Activated naive CD8-positive, alpha-beta T cell (primary cell): ENCODE measurements at regions not wholly inside any gene's neighbourhood (a gene's known extent, or its start where the extent isn't known, plus 50 kb on each side); places are given as distances from the start of the nearest gene placed in this dataset.

Experiments
- H3K27ac Mint-ChIP-seq: one replicate; pipeline ENCODE4 v1.8.0; 2021; ENCODE audit warnings: mixed read lengths
- H3K27me3 Mint-ChIP-seq: one replicate; pipeline ENCODE4 v1.8.0; 2021; ENCODE audit warnings: mixed read lengths
- H3K36me3 Mint-ChIP-seq: one replicate; pipeline ENCODE4 v1.8.0; 2021; ENCODE audit warnings: mixed read lengths
- H3K4me1 Mint-ChIP-seq: one replicate; pipeline ENCODE4 v1.8.0; 2021; ENCODE audit warnings: low read depth, mixed read lengths
- H3K4me3 Mint-ChIP-seq: one replicate; pipeline ENCODE4 v1.8.0; 2021; ENCODE audit warnings: mild to moderate bottlenecking, mixed read lengths
- H3K9me3 Mint-ChIP-seq: one replicate; pipeline ENCODE4 v1.8.0; 2021; ENCODE audit warnings: low read depth, mixed read lengths

DNA sequence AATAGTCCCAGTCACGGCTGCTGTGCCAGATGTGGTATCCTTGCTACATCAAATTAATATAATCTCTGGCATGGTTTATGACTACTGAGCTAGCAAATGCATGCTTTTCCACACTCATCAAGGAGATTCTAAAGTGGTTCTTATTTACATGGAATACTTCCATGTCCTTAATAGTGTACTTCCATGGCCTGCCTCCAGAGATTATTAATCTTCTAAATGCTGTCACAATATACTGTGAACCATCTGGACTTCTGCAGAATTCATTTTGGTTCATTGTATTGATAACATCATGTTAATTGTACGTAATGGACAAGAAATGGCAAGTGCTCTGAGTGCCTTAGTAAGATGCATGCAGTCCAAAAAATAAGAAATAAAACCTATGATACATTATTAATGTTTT, 230.8 kb downstream of the NUAK1 start:
- Mint-ChIP-seq H3K36me3 (no peaks in the 10 kb centered on the region), H3K27me3 (no peaks in the 10 kb centered on the region), H3K27ac (no peak overlapping the region), H3K9me3 (no peaks in the 10 kb centered on the region), H3K4me3 (no peak overlapping the region), H3K4me1 (no peaks in the 10 kb centered on the region)

DNA sequence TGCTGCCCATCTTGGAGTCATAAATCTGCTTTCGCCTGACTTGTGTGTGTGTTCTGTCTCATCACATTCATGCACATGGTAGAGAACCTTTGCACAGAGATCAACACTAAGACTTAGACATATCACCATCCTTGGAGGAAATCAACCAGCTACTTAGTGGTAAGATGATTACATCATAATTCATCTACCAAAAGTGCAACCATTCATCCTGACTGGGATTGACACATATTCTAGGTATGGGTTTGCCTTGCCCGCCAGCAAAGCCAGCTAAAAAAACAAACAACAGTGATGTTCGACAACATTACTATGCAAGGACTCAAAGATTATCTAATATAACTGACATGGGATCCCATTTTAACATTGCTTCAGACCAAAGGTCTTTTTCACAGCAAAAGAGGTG, 228.7 kb downstream of the NUAK1 start:
- Mint-ChIP-seq H3K4me1 (no peaks in the 10 kb centered on the region), H3K27ac (no peak overlapping the region), H3K4me3 (no peak overlapping the region)

DNA sequence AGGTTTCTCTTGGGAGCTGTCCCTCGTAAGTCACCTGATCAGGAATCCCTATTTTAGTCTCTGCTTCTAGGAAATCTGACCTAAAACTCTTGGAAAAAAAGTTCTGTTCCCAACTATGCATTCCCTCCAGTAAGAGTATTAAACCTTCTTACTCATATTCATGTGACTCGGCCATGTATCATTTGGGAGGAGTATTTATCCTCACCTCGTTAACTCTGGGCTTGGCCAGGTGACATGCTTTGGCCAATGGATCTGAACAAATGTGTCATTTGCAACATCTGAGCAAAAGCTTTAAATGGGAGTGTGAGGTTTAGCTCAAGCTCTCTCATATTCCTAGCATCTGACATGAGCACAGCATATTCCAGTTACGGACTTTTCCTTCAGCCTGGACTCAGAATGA, 226.8 kb downstream of the NUAK1 start:
- H3K9me3 Mint-ChIP-seq, result no peaks in the 10 kb centered on the region
- H3K4me1 Mint-ChIP-seq, result no peaks in the 10 kb centered on the region
- H3K4me3 Mint-ChIP-seq, result no peak overlapping the region
- no peaks in the 10 kb centered on the region for H3K36me3 Mint-ChIP-seq
- no peak overlapping the region for H3K27ac Mint-ChIP-seq
- peaks cover 1% of the 10 kb centered on the region for H3K27me3 Mint-ChIP-seq

More for the DNA sequence above, 228.7 kb downstream of the NUAK1 start:
- Mint-ChIP-seq H3K9me3 (no peaks in the 10 kb centered on the region), H3K36me3 (no peaks in the 10 kb centered on the region), H3K27me3 (peaks cover 1% of the 10 kb centered on the region)

DNA sequence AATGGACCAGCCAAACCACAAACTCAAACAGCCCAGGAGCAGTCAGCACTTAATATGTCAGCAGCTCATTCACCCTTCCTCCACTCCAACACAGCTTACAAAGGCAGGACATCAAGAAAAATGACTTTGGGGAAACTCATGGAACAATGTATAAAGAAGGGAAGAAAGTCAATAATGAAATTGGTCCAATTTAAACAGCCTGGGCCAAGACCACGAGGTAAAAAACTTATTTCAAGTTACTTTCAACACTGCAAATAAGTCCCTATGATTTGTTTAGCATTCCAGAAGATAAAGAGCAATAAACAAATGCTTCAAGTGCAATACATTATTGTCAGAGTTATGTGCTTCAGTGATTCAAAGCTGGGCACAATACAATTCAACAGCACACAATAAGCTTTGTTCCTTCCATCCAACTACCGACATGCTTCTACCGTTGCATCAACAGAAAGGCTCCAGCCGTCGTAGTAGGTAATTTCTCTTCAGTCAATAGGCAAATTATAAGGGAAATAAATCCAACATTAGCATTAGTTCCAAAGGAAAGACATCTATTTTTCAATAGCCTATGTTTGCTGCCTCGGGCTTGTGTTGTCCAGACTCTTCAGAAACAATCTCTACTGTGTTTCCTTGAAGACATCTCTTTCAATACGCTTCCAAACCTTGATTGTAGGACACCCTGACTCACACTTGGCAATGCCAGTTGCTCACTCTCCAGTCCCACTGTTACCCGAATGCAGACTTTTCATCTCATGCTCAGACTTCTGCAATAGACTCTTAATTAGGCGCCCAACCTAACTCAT, 225.7 kb downstream of the NUAK1 start:
- Mint-ChIP-seq H3K36me3 (no peaks in the 10 kb centered on the region), H3K4me3 (no peak overlapping the region), H3K9me3 (no peaks in the 10 kb centered on the region), H3K27me3 (peaks cover 1% of the 10 kb centered on the region), H3K27ac (no peak overlapping the region), H3K4me1 (no peaks in the 10 kb centered on the region)

DNA sequence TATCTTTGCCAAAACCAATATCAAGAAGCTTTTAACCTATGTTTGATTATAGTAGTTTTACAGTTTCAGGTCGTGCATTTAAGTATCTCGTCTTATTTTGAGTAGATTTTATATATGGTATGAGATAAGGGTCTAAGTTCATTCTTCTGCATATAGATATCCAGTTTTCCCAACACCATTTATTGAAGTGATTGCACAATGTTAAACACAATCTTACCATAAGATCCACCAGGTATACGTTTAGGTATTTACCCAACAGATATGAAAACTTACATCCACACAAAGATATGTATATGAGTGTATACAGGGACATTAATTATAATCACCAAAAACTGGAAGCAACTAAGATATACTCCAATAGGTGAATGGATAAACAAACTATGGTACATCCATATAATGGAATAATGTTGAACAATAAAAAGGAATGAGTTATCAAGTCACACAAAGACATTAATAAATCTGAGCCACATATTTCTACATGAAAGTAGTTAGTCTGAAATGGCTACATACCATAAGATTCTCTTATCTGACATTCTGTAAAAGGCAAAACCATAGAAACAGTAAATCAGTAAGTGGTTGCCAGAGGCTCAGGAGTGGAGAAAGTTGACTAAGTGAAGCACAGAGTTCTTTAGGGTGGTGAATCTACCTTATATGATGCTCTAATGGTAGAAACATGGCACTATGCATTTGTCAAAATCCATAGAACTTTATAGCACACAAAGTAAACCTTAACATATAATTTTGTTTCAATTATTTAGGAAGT, 222.6 kb downstream of the NUAK1 start:
- H3K27me3 Mint-ChIP-seq, result peaks cover 1% of the 10 kb centered on the region

DNA sequence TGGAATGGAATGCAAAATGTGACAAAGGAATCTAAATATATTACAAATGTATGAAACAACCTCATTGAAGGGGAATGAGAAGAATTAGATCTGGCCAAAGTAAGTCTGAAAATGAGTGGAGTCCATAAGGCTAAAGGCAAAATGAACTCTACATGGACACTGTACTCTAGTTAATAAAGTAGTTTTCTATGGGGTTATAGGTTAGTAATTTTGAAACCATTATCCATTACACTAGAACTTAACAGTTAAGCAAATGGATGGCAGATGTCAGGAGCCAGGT, 222.1 kb downstream of the NUAK1 start:
- H3K4me1 Mint-ChIP-seq, result no peaks in the 10 kb centered on the region
- H3K36me3 Mint-ChIP-seq, result no peaks in the 10 kb centered on the region
- peaks cover 1% of the 10 kb centered on the region for H3K27me3 Mint-ChIP-seq
- H3K9me3 Mint-ChIP-seq, result no peaks in the 10 kb centered on the region
- no peak overlapping the region for H3K4me3 Mint-ChIP-seq
- H3K27ac Mint-ChIP-seq, result no peak overlapping the region

More for the DNA sequence above, 222.6 kb downstream of the NUAK1 start:
- Mint-ChIP-seq H3K9me3 (no peaks in the 10 kb centered on the region), H3K36me3 (no peaks in the 10 kb centered on the region), H3K4me1 (no peaks in the 10 kb centered on the region), H3K4me3 (no peak overlapping the region), H3K27ac (no peak overlapping the region)

DNA sequence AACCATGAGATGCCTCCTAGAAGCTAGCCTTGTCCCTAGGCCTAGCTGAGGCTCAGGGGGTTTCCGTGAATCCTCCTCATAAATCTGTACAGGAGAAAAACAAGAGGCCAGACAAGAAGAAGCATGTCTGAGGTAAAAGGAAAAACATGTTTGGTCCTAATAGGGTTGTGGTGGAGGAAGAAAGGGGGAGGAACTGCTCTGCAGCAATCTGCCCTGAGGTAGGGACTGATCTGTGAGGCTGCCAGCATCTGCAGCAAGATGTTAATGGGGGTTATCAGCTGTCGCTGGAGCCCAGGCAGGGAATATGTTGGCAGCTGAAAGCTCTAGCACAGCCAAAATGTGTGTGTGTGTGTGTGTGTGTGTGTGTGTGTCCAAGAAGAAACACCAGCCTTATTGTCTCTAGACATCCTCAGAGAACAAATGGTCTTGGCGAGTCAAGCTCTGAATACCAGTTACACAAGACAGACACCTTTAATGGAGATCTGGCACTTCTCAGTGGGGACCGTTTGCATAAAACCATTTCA, 218.5 kb downstream of the NUAK1 start:
- Mint-ChIP-seq H3K27me3 (no peaks in the 10 kb centered on the region), H3K9me3 (no peaks in the 10 kb centered on the region), H3K4me3 (no peak overlapping the region), H3K4me1 (no peaks in the 10 kb centered on the region), H3K36me3 (no peaks in the 10 kb centered on the region), H3K27ac (no peak overlapping the region)

DNA sequence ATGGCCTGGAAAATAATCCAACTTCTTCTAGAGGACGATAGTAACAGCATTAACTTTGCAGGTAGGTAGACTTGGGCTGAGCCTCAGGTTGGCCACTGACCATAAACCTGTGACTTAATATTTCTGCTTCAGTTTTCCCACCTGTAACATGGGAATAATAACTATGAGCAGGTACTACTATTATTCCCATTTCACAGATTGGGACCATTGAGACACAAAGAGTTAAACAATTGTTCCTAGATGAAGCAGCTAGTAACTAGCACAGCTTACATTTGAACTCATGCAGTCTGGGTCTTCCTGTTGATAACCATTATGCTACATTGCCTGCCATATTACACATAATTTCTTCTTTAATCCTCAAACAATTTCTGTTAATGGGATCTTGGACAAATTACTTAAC, 217.7 kb downstream of the NUAK1 start:
- no peak overlapping the region for H3K27ac Mint-ChIP-seq
- no peak overlapping the region for H3K4me3 Mint-ChIP-seq
- H3K9me3 Mint-ChIP-seq, result no peaks in the 10 kb centered on the region
- no peaks in the 10 kb centered on the region for H3K36me3 Mint-ChIP-seq
- no peaks in the 10 kb centered on the region for H3K27me3 Mint-ChIP-seq
- no peaks in the 10 kb centered on the region for H3K4me1 Mint-ChIP-seq

DNA sequence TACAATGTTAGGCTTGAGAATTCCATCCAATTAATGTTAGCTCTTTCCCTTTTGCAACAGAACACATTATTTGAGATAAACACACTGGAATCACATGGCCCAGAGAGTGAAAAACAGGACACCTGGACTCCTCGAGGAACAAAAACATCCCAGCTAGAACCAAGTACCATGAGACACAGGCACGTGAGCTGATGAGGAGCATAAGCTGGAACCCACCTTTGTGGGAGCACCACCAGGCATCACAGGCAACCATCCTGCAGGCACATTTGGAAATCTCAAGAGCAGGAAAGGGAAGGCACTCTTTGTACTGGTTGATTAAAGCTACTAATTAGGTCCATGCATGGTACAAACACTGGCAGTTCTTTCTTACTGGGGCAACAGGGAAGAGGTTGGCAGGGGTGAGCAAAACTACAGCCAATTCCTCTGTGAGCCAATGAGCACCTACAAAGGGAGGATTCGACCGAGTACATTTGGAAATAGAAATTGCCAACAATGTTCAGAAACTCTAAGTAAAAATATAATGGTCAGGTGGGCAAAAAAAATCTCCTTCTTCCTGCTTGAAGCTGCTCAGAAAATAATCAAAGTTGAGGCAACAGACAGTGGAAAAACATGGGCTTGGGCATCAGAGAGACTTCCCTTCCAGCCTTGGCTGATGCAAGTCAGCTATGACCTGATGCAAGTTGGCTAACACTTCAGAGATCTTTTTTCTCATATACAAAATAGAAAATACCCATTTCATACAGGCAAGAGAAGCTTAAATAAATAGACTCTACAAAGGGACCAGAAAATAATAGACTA, 216.7 kb downstream of the NUAK1 start:
- Mint-ChIP-seq H3K4me1 (no peaks in the 10 kb centered on the region), H3K9me3 (no peaks in the 10 kb centered on the region), H3K27me3 (no peaks in the 10 kb centered on the region), H3K4me3 (no peak overlapping the region), H3K27ac (no peak overlapping the region), H3K36me3 (no peaks in the 10 kb centered on the region)

DNA sequence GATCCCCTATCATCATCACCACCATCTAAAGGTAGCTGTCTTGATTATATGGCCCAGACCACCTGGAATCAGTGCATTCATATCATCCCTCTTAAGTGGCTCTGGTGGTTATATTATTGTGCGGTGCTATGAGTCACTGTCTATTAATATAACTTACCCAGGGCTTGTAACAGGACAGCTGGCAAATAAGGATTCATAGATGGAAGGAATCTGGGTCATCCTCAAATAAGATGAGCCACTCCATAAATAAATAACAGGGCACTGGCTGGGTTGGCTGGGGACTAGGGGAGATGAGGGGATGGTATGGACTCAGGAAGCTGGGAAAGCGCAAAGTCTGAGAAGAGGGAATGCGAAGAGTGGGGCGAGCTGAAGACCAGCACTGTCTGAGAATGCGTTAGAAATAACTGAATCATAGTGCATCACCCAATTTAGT, 216.1 kb downstream of the NUAK1 start:
- H3K4me3 Mint-ChIP-seq, result no peak overlapping the region
- H3K27me3 Mint-ChIP-seq, result no peaks in the 10 kb centered on the region
- H3K9me3 Mint-ChIP-seq, result no peaks in the 10 kb centered on the region
- no peaks in the 10 kb centered on the region for H3K4me1 Mint-ChIP-seq
- no peak overlapping the region for H3K27ac Mint-ChIP-seq
- no peaks in the 10 kb centered on the region for H3K36me3 Mint-ChIP-seq

DNA sequence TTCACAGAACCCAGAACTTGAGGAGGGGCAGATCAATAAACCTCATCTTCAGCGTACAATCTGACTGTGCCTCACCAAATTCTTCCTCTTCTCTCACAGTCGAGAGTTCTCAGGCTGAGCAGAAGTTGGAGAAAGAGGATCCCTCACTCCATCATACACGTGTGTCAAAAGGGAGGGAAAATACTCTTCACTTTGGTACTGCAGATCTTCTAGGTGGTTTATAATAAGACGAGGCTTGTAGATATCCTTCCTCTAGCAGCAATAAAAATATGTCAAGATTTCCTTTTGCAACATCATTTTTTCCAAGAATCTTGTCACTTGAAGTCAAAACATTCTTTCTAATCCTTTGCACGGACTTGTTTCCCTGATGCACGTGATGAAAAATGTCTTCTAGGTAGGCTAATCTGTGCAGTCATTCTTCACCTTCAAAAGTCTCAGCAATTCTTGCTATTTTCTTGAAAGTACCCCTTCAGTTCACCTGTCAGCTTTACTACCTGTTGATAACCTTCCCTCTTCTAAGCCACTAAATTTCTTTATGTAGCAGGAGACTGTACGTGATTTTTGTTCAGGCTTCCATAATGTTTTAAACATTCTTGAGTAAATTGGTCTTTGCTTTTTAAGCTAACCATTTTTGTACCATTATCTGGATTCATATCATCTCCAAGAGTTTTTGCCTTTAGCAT, 214.1 kb downstream of the NUAK1 start:
- no peak overlapping the region for H3K27ac Mint-ChIP-seq
- no peaks in the 10 kb centered on the region for H3K9me3 Mint-ChIP-seq
- H3K4me1 Mint-ChIP-seq, result no peaks in the 10 kb centered on the region
- H3K27me3 Mint-ChIP-seq, result no peaks in the 10 kb centered on the region
- no peak overlapping the region for H3K4me3 Mint-ChIP-seq
- no peaks in the 10 kb centered on the region for H3K36me3 Mint-ChIP-seq

DNA sequence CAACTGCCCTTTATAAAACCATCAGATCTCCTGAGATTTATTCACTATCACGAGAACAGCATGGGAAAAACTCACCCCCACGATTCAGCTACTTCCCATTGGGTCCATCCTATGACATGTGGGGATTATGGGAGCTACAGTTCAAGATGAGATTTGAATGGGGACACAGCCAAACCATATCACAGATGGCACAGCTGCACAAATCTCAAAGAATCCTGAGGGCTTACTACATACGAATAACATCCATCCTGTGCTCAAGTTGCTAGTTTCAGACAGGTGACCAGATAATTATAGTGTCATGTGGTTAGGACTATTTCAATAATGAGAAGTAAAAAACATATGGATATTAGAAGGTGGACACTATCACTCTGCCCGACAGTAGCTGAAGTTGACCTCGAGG, 211.2 kb downstream of the NUAK1 start:
- Mint-ChIP-seq H3K27me3 (no peaks in the 10 kb centered on the region), H3K9me3 (no peaks in the 10 kb centered on the region)

DNA sequence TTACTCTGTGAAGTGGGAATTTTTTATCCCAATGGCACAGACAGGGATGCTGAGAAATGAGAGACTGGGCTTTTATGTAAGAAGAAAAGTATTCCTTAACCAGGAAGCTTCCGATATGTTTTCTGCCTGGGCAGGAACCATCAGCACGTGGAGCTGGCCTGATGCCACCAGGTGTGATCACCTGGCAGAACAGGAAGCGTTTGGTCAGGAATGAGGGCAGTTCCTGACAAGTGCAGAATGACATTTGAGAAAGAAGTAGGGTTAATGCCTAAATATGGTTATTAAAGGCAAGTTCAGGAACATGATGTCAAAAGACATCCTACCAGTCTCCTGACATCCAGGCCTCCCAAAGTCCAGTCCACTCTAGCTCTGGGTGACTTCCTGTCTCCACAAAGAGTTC, 210.3 kb downstream of the NUAK1 start:
- Mint-ChIP-seq H3K4me1 (no peaks in the 10 kb centered on the region), H3K27me3 (no peaks in the 10 kb centered on the region), H3K4me3 (no peak overlapping the region), H3K27ac (no peak overlapping the region), H3K36me3 (no peaks in the 10 kb centered on the region), H3K9me3 (no peaks in the 10 kb centered on the region)

More for the DNA sequence above, 211.2 kb downstream of the NUAK1 start:
- Mint-ChIP-seq H3K4me1 (no peaks in the 10 kb centered on the region), H3K4me3 (no peak overlapping the region), H3K36me3 (no peaks in the 10 kb centered on the region), H3K27ac (no peak overlapping the region)

DNA sequence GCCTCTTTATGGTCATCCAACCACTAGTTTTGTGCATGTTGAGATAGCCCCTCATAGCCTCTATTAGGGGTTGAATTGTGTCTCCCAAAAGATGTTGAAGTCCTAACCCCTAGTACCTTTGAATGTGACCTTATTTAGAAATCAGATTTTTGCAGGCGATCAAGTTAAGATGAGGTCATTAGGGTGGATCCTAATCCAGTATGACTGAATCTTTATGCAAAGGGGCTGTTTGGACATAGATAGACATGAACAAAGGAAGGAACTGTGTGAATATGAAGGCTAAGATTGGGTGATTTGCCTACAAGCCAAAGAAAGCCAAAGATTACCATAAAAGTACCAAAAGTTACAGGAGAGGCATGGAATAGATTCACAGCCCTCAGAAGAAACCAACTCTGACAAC, 209.6 kb downstream of the NUAK1 start:
- Mint-ChIP-seq H3K36me3 (no peaks in the 10 kb centered on the region), H3K27ac (no peak overlapping the region), H3K9me3 (no peaks in the 10 kb centered on the region), H3K27me3 (no peaks in the 10 kb centered on the region), H3K4me1 (no peaks in the 10 kb centered on the region), H3K4me3 (no peak overlapping the region)
